Endodermal cell (in vitro differentiated cells): ENCODE measurements at regions not wholly inside any gene's neighbourhood (a gene's known extent, or its start where the extent isn't known, plus 50 kb on each side); places are given as distances from the start of the nearest gene placed in this dataset.

Source experiments
- DNase-seq: peaks from one replicate; pipeline ENCODE4 v3.0.0-alpha.2; 2017
- H3K27ac ChIP-seq: 2 replicates; pipeline ENCODE4 v1.5.1; 2013; ENCODE audit warnings: mild to moderate bottlenecking, low read depth, low read length, moderate library complexity
- H3K27me3 ChIP-seq: 2 replicates; pipeline ENCODE4 v1.6.1; 2013; ENCODE audit warnings: mild to moderate bottlenecking, low read length, moderate library complexity; ENCODE audit not compliant: insufficient read depth, control insufficient read depth, poor library complexity, severe bottlenecking
- H3K36me3 ChIP-seq: 2 replicates; pipeline ENCODE4 v1.7.0; 2013; ENCODE audit warnings: mild to moderate bottlenecking, low read length, moderate library complexity; ENCODE audit not compliant: control insufficient read depth, insufficient read depth
- H3K4me1 ChIP-seq: one replicate; pipeline ENCODE4 v1.7.0; 2013; ENCODE audit warnings: low read length; ENCODE audit not compliant: control insufficient read depth, insufficient read depth
- H3K4me3 ChIP-seq: 2 replicates; pipeline ENCODE4 v1.5.1; 2013; ENCODE audit warnings: mild to moderate bottlenecking, low read length, moderate library complexity
- H3K9ac ChIP-seq: 2 replicates; pipeline ENCODE4 v1.6.1; 2013; ENCODE audit warnings: mild to moderate bottlenecking, low read length, moderate library complexity; ENCODE audit not compliant: poor library complexity, severe bottlenecking; ENCODE audit errors: extremely low read depth
- H3K9me3 ChIP-seq: 2 replicates; pipeline ENCODE4 v1.6.1; 2013; ENCODE audit warnings: mild to moderate bottlenecking, low read length, moderate library complexity; ENCODE audit not compliant: control insufficient read depth
- H3K27ac Mint-ChIP-seq: 2 replicates; pipeline ENCODE4 v1.8.0; 2020; ENCODE audit warnings: mixed read lengths
- H3K27me3 Mint-ChIP-seq: 2 replicates; pipeline ENCODE4 v1.8.0; 2021; ENCODE audit warnings: mild to moderate bottlenecking, mixed read lengths; ENCODE audit not compliant: insufficient read depth
- H3K36me3 Mint-ChIP-seq: 2 replicates; pipeline ENCODE4 v1.8.0; 2020; ENCODE audit warnings: low read depth, mixed read lengths
- H3K4me1 Mint-ChIP-seq: 2 replicates; pipeline ENCODE4 v1.8.0; 2020; ENCODE audit warnings: mixed read lengths
- H3K4me3 Mint-ChIP-seq: 2 replicates; pipeline ENCODE4 v1.8.0; 2020; ENCODE audit warnings: mild to moderate bottlenecking, moderate library complexity, mixed read lengths
- H3K9me3 Mint-ChIP-seq: 2 replicates; pipeline ENCODE4 v1.8.0; 2020; ENCODE audit warnings: mild to moderate bottlenecking, mixed read lengths
- CTCF ChIP-seq: fragments of 200-600 bp; sonication (generic); conservative IDR thresholded peaks from 2 replicates; pipeline ENCODE4 v1.5.0; 2021; ENCODE audit warnings: antibody characterized with exemption, mild to moderate bottlenecking
- WGBS, 2 experiments: methylation state at CpG; one replicate each; pipeline versions ENCODE4 v1.1.5 to v1.1.7; 2013; ENCODE audit warnings: missing lambda C conversion rate in 2 of 2, mixed read lengths in 1 of 2; ENCODE audit not compliant: insufficient coverage in 1 of 2, insufficient read length in 1 of 2; 5-methylcytosine and 5-hydroxymethylcytosine counted together

- H3K36me3 ChIP-seq, result no peaks in the 10 kb centered on the region
- no peaks in the 10 kb centered on the region for H3K27me3 Mint-ChIP-seq
- peaks cover 4% of the 10 kb centered on the region for H3K4me1 Mint-ChIP-seq
- no peak overlapping the region for H3K27ac Mint-ChIP-seq
- no peak for DNase-seq
- no peaks in the 10 kb centered on the region for H3K36me3 Mint-ChIP-seq
- no peaks in the 10 kb centered on the region for H3K9me3 Mint-ChIP-seq
- H3K27me3 ChIP-seq, result no peaks in the 10 kb centered on the region
- H3K27ac ChIP-seq, result no peak overlapping the region
- H3K9me3 ChIP-seq, result no peaks in the 10 kb centered on the region
- H3K4me3 ChIP-seq, result no peak overlapping the region
- no peak overlapping the region for H3K4me3 Mint-ChIP-seq
- 60% methylated on average over 1 of the region's 1 CpG; no CpG with 5 or more reads in 1 of the 2 experiments for WGBS, 2 experiments
- H3K4me1 ChIP-seq, result no peaks in the 10 kb centered on the region
- TF ChIP-seq CTCF, result peak; percentile 95
- H3K9ac ChIP-seq, result no peak overlapping the region
Measured at GRCh38 chr2:138373993-138374408, 127.6 kb upstream of the SPOPL start.

DNA sequence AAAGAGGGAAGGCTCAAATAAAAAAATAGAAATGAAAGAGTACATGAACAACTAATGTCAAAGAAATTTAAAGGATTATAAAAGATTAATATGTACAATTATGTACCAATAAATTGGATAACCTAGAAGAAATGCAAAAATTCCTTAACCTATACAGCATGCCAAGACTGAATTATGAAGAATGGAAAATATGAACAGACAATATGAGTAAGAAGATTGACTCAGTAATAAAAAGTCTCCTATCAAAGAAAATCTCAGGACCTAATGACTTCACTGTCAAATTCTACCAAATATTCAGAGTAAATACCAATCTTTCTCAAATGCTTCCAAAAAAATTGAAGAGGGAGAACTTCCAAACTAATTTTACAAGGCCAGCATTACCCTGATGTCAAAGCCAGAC is 120.2 kb upstream of the SPOPL start:
- Mint-ChIP-seq H3K4me1 (peaks cover 10% of the 10 kb centered on the region), H3K36me3 (no peaks in the 10 kb centered on the region), H3K4me3 (no peak overlapping the region), H3K9me3 (peaks cover 2% of the 10 kb centered on the region), H3K27ac (no peak overlapping the region), H3K27me3 (no peaks in the 10 kb centered on the region)
- no peak for DNase-seq
- Histone ChIP-seq H3K4me3 (no peak overlapping the region), H3K27ac (no peak overlapping the region), H3K9ac (no peak overlapping the region), H3K36me3 (no peaks in the 10 kb centered on the region), H3K27me3 (peaks cover 11% of the 10 kb centered on the region), H3K9me3 (no peaks in the 10 kb centered on the region), H3K4me1 (no peaks in the 10 kb centered on the region)
- no peak for TF ChIP-seq CTCF

- H3K9ac ChIP-seq, result no peak overlapping the region
- no peak overlapping the region for H3K4me3 ChIP-seq
- no peak for DNase-seq
- H3K4me3 Mint-ChIP-seq, result no peak overlapping the region
- no peak overlapping the region for H3K27ac ChIP-seq
- no peaks in the 10 kb centered on the region for H3K9me3 ChIP-seq
- no peak overlapping the region for H3K27ac Mint-ChIP-seq
- H3K4me1 Mint-ChIP-seq, result peaks cover 10% of the 10 kb centered on the region
- WGBS, 2 experiments, result 100% methylated on average over 1 of the region's 1 CpG; no CpG with 5 or more reads in 1 of the 2 experiments
- peaks cover 2% of the 10 kb centered on the region for H3K9me3 Mint-ChIP-seq
- peaks cover 11% of the 10 kb centered on the region for H3K27me3 ChIP-seq
- no peaks in the 10 kb centered on the region for H3K27me3 Mint-ChIP-seq
- no peaks in the 10 kb centered on the region for H3K36me3 ChIP-seq
- no peak for TF ChIP-seq CTCF
- no peaks in the 10 kb centered on the region for H3K4me1 ChIP-seq
- no peaks in the 10 kb centered on the region for H3K36me3 Mint-ChIP-seq
Measured at GRCh38 chr2:138382672-138383071, 118.9 kb upstream of the SPOPL start.
